ENCODE measurements at regions not wholly inside any gene's neighbourhood (a gene's known extent, or its start where the extent isn't known, plus 50 kb on each side); places are given as distances from the start of the nearest gene placed in this dataset.

DNA sequence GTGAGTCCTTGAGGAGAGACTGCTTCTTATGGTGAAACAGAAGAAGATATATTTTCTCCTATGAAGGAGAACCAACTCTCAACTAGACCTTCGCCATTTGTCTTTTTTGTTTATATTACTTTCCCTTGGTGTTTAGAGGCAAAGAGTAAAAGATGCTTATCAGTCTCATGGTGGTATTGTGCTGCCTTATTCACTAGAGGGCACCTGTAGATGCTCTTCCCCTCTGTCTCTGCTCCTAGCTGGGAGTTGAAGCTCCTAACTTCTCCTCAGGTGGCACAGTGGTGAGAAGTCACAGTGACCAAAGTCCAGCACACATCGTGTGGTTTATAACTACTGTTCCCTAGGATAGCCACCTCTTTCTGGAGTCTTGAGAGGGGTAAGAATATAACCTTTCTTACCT is 1359.6 kb downstream of the PLA2G4A start:
- TF ChIP-seq EZH2 (IDR thresholded peaks at IDR 0.05; ENCODE audit: insufficient read depth, poor library complexity, severe bottlenecking) (no peak), EZH2phosphoT487 (IDR thresholded peaks at IDR 0.05; ENCODE audit: insufficient read depth, low read depth) (no peak)
